ENCODE measurements at regions not wholly inside any gene's neighbourhood (a gene's known extent, or its start where the extent isn't known, plus 50 kb on each side); places are given as distances from the start of the nearest gene placed in this dataset.

DNA sequence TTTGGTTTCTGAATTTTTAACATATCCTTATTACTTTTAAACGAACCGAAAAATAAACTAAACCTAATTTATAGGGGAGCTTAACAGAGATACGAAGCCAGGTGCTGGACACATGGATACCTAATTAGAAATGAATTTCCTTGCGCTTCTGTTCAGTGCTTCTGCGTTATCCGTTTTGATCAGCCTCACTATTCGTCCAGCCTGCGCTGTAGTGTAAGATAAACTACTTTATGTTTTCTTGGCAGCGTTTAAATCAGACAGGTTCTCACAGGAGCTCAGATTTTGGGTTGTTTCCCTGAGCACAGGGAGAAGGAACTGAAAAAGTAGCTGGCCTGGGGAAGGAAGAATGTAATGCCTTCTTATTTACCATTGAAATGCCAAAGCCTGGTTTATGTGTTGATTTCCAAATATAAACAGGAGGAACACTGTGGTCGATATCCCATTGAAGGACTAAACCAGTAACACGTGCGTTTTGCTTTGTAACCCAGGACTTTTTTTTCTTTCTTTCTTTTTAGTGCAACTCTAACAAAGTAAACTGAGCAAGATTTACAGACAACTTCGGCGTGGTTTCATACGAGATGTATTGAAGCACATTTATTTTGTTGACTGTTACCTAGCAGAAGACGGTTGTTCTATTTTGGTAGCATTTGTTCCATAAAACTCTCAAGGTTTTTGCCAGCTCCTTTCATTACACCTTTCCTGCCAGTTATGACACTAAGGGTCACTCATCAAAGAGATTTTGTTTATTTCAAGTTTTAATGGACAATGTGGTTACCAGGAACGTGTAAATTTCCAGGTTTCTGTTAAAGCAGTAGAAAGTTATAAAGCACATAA is 214.8 kb upstream of the HEY2 start:
- H3K27me3 ChIP-seq (ENCODE audit: control insufficient read depth, insufficient read depth, low read length), result peaks cover 4% of the 10 kb centered on the region
- no peaks in the 10 kb centered on the region for H3K36me3 ChIP-seq (ENCODE audit: control insufficient read depth, insufficient read depth, low read length)
- TF ChIP-seq CHD1 (IDR thresholded peaks at IDR 0.05; ENCODE audit: low read depth, low read length), result no peak
- TF ChIP-seq, protein P1, sequence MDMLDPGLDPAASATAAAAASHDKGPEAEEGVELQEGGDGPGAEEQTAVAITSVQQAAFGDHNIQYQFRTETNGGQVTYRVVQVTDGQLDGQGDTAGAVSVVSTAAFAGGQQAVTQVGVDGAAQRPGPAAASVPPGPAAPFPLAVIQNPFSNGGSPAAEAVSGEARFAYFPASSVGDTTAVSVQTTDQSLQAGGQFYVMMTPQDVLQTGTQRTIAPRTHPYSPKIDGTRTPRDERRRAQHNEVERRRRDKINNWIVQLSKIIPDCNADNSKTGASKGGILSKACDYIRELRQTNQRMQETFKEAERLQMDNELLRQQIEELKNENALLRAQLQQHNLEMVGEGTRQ (IDR thresholded peaks at IDR 0.05; ENCODE audit: low read depth, low read length), result no peak
- TF ChIP-seq POLR2A (IDR thresholded peaks at IDR 0.05; ENCODE audit: low read depth, low read length), result no peak
- no peak for TF ChIP-seq BHLHE40 (IDR thresholded peaks at IDR 0.05; ENCODE audit: low read depth, low read length)
- TF ChIP-seq, protein P2, sequence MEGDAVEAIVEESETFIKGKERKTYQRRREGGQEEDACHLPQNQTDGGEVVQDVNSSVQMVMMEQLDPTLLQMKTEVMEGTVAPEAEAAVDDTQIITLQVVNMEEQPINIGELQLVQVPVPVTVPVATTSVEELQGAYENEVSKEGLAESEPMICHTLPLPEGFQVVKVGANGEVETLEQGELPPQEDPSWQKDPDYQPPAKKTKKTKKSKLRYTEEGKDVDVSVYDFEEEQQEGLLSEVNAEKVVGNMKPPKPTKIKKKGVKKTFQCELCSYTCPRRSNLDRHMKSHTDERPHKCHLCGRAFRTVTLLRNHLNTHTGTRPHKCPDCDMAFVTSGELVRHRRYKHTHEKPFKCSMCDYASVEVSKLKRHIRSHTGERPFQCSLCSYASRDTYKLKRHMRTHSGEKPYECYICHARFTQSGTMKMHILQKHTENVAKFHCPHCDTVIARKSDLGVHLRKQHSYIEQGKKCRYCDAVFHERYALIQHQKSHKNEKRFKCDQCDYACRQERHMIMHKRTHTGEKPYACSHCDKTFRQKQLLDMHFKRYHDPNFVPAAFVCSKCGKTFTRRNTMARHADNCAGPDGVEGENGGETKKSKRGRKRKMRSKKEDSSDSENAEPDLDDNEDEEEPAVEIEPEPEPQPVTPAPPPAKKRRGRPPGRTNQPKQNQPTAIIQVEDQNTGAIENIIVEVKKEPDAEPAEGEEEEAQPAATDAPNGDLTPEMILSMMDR (conservative IDR thresholded peaks at IDR 0.05; ENCODE audit: low read depth, low read length), result no peak
- TF ChIP-seq RCOR1 (IDR thresholded peaks at IDR 0.05; ENCODE audit: insufficient replicate concordance, low read length), result no peak
- no peak for TF ChIP-seq MAFK (IDR thresholded peaks at IDR 0.05; ENCODE audit: low read depth, low read length)
- no peak for TF ChIP-seq CEBPB (IDR thresholded peaks at IDR 0.05; ENCODE audit: low read depth, low read length)
- TF ChIP-seq, protein P3, sequence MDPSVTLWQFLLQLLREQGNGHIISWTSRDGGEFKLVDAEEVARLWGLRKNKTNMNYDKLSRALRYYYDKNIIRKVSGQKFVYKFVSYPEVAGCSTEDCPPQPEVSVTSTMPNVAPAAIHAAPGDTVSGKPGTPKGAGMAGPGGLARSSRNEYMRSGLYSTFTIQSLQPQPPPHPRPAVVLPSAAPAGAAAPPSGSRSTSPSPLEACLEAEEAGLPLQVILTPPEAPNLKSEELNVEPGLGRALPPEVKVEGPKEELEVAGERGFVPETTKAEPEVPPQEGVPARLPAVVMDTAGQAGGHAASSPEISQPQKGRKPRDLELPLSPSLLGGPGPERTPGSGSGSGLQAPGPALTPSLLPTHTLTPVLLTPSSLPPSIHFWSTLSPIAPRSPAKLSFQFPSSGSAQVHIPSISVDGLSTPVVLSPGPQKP (IDR thresholded peaks at IDR 0.05; ENCODE audit: borderline replicate concordance, low read depth, low read length), result no peak
- H3K4me2 ChIP-seq (ENCODE audit: low read depth, low read length), result no peak overlapping the region
- ChIA-PET CTCF (no interaction called here), POLR2A (ENCODE audit: unreplicated experiment) (no interaction called here)
- no peak overlapping the region for H2BK5ac ChIP-seq (ENCODE audit: low read depth, low read length, poor library complexity, severe bottlenecking)
- H3K4me3 ChIP-seq (ENCODE audit: insufficient read depth, low read depth, low read length), result no peak overlapping the region
- no peak overlapping the region for H3K9ac ChIP-seq (ENCODE audit: low read depth, low read length)
- intact Hi-C loops (cut with micrococcal nuclease) (no loop called here), in situ Hi-C loops (cut with MboI; ENCODE audit: low sequenced_read_pairs) (no loop called here), dilution Hi-C loops (cut with HindIII; ENCODE audit: low sequenced_read_pairs, unreplicated experiment) (no loop called here)
- H3K18ac ChIP-seq (ENCODE audit: low read depth, low read length), result no peak overlapping the region
- no peak overlapping the region for H3K56ac ChIP-seq (ENCODE audit: extremely low read depth, insufficient read depth, low read length)
- no peaks in the 10 kb centered on the region for H3K79me1 ChIP-seq (ENCODE audit: low read depth in 1 of 2, low read length in 2 of 2)
- H2BK120ac ChIP-seq (ENCODE audit: low read depth, low read length), result no peak overlapping the region
- no peak overlapping the region for H2BK15ac ChIP-seq (ENCODE audit: low read depth, low read length)
- no peaks in the 10 kb centered on the region for H3K9me3 ChIP-seq (ENCODE audit: control insufficient read depth, insufficient read depth, low read length)
- WGBS, 2 experiments (ENCODE audit: extremely low coverage in 2 of 2, insufficient read length in 1 of 2), result 24% methylated on average over 5 of the region's 17 CpGs; no CpG with 5 or more reads in 1 of the 2 experiments
- no peaks in the 10 kb centered on the region for H3K4me1 ChIP-seq (ENCODE audit: control insufficient read depth, insufficient read depth, low read length)
- BruUV-seq (replicated peaks), result no TSS peak
- DNase-seq, result no peak
- H4K5ac ChIP-seq (ENCODE audit: low read depth, low read length), result no peak overlapping the region
- no peak overlapping the region for H2BK20ac ChIP-seq (ENCODE audit: low read depth, low read length)
- no peak overlapping the region for H3K14ac ChIP-seq (replicated peaks; ENCODE audit: low read depth, low read length)
- H4K8ac ChIP-seq (ENCODE audit: low read depth in 2 of 2, low read length in 2 of 2), result no peak overlapping the region
- H2AK9ac ChIP-seq (replicated peaks; ENCODE audit: low read depth, low read length, poor library complexity), result no peak overlapping the region
- H4K20me1 ChIP-seq (ENCODE audit: insufficient read depth, low read length), result no peaks in the 10 kb centered on the region
- no peak for ATAC-seq (ENCODE audit: low read depth)
- H4K91ac ChIP-seq (ENCODE audit: insufficient read depth, low read depth, low read length), result no peak overlapping the region
- no peak overlapping the region for H2AFZ ChIP-seq (replicated peaks; ENCODE audit: low read length, poor library complexity)
- H2AK5ac ChIP-seq (ENCODE audit: low read depth, low read length), result no peak overlapping the region
- H3K23ac ChIP-seq (ENCODE audit: low read depth, low read length), result no peak overlapping the region
- no peak overlapping the region for H3K4ac ChIP-seq (ENCODE audit: low read depth, low read length)
- no peaks in the 10 kb centered on the region for H3K9me1 ChIP-seq (ENCODE audit: insufficient read depth, low read length)
- H3K27ac ChIP-seq (ENCODE audit: insufficient read depth, low read length), result no peak overlapping the region
